GM18868 (cell line): ENCODE measurements at regions not wholly inside any gene's neighbourhood (a gene's known extent, or its start where the extent isn't known, plus 50 kb on each side); places are given as distances from the start of the nearest gene placed in this dataset.

ENCODE experiments used
- ATAC-seq: cut with Tn5 transposase; IDR thresholded peaks from one replicate; pipeline ENCODE4 v1.9.1; 2021; ENCODE audit warnings: mild to moderate bottlenecking, moderate library complexity; ENCODE audit not compliant: unreplicated experiment

DNA sequence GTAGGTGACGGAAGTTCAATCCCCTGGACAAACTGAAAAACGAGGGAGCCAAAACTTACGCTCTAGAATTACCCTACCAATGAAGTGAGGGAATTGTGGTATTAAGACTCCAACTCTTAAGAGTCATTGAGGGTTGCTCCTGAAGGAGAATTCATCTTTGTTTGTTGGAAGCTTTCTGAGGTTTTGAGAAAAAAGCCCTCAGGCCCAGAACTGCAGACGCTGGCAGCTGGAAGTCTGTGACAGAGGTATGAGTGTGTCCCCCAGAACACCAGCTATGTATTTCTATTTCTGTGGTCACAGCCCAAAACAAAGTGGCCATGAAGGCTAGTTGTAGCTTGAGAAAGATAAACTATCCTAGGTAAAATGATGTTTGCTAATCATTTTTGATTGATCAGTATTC lies 438.8 kb upstream of the B3GALT2 start:
- no peak for ATAC-seq

DNA sequence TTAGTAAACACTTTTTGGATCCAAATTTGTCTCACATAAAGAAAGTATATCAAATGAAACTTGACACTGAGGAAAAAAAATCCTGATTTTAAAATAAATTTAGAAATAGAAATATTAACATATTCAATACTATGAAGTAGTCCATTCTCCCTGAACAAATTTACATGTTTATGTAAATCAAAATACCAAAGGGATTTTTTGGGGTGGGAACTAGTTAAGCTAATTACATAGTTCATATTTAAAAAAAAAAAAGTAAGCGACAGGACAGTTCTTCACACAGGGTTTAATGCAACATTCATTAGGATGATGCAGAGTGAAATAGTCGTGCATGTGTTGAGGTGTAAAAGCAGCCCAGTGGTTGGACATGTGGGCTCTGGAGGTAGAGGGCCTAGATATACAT lies 433.5 kb upstream of the B3GALT2 start:
- ATAC-seq, result no peak

- ATAC-seq, result peak; percentile 89
Measured at GRCh38 chr1:193614817-193615216, 428.4 kb upstream of the B3GALT2 start.

DNA sequence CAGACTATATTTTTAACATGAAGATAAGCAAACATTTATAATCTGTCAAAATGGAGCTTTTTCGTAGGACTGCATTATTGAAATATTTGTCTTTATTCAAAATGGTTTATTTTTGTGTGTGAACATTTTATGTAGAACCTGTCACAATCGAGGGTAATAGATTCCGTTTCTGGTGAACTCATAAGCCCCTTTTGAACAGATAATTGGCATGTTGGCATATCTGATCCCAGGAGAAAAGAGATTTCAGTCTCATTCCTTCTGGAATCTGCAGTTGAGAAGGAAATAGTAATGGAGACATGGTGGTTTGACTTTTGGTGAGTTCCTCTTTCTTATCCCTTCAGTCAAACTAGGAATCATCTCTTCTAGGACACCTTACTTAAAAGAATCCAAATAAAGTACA lies 427.9 kb upstream of the B3GALT2 start:
- no peak for ATAC-seq

DNA sequence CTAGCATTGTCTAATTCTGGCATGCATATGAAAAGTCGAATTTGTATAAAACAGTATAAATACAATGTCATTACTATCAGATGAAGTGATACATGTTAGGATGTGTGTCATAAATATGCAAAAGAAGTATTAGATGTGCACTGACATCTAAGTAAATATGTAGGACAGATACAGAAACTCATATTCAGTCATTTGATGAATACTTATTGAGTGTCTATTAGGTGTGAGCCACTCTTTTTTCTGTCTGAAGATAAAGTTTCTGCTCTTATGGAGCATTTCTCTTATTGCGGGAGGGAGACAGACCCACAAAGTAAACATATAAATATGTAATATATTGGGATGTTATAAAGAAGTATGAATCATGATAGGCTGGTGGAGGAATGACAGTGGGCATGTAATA lies 426.6 kb upstream of the B3GALT2 start:
- no peak for ATAC-seq

GRCh38 chr1:193609592-193609991 lies 423.2 kb upstream of the B3GALT2 start:
- no peak for ATAC-seq

DNA sequence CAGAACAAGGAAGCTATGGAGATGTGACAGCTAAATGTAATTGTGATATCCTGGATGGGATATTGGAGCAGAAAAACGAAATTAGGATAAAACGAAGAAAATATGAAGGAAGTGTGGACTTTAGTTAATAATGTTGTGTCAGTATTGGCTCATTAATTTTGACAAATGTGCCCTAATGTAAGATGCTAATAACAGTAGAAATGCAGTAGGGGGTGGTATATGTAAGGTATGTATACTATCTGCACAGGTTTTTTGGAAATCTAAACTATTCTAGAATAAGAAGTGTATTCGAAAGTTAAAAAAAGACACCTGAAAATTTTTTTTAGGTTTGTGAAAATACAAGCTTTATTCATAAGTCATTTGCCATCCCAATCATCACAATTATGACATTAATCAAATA lies 421.4 kb upstream of the B3GALT2 start:
- ATAC-seq, result no peak

DNA sequence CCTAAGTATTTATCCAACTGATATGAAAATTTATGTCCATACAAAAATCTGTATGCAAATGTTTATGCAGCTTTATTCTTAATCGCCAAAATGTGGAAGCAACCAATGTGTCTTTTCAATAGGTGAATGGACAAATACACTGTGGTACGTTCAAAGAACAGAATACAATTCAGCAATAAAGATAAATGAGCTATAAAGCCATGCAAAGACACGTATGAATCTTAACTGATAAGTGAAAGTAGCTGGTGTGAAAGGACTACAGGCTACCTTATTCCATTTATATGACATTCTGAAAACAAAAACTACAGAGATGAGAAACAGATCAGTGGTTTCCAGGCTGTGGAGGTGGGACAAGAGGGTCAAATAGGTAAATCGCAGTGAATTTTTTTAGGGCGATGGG lies 419.6 kb upstream of the B3GALT2 start:
- ATAC-seq, result no peak

DNA sequence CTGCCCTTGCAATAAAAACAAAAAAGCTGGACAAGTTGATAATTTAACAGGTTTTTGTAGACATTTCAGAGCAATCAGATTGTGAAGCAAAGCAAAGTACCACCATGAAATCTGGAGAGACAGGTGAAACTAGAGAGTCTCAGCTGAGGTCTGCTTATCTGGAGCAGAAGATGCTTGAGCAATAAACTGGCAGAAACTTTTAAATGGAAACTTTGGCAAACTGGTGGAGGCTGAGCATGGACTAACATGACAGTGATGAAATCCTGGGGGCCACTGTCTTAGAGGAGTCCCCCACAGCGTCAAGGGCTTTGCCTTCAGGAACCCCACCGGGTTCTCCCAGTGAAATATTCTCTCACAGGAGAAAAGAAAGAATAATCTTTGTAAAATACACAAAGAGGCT lies 416.3 kb upstream of the B3GALT2 start:
- ATAC-seq, result no peak

DNA sequence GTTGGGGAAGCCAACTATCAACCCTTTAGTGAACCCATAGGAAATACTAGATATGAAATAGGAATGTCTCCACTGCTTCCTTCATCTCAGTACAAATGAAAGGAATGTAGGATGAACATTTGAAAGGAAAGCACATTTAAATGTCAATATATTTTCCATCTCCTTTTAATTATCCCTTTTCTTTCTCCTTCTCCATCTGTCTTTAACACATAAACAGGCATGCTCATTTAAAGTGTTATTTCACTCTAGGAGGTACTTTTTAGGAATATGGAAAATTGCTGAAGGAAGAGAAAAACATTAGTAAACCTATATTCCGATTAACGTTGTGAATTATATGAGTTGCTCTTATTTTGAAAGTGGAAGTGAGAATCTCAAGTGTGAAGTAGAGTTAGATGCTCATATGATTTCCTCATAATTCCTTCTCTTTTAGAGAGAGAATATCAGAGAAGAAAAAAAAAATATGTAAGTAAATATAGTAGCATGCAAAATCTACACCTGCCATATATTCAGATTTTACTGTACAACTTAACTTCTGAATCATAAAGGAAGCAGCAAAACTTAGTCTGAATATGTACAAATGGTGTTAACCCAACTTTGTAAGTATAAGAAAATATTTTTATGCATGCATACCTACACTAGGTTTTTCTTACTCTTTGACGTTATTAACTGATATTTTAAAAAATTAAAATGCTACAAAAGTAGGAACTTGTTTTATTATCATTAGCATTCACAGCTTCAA lies 406.9 kb upstream of the B3GALT2 start:
- ATAC-seq, result no peak

GRCh38 chr1:193592317-193592716 lies 405.9 kb upstream of the B3GALT2 start:
- ATAC-seq, result no peak

- ATAC-seq, result no peak
Measured at GRCh38 chr1:193590102-193590501, 403.7 kb upstream of the B3GALT2 start.

GRCh38 chr1:193589597-193590040 lies 403.2 kb upstream of the B3GALT2 start:
- ATAC-seq, result no peak

DNA sequence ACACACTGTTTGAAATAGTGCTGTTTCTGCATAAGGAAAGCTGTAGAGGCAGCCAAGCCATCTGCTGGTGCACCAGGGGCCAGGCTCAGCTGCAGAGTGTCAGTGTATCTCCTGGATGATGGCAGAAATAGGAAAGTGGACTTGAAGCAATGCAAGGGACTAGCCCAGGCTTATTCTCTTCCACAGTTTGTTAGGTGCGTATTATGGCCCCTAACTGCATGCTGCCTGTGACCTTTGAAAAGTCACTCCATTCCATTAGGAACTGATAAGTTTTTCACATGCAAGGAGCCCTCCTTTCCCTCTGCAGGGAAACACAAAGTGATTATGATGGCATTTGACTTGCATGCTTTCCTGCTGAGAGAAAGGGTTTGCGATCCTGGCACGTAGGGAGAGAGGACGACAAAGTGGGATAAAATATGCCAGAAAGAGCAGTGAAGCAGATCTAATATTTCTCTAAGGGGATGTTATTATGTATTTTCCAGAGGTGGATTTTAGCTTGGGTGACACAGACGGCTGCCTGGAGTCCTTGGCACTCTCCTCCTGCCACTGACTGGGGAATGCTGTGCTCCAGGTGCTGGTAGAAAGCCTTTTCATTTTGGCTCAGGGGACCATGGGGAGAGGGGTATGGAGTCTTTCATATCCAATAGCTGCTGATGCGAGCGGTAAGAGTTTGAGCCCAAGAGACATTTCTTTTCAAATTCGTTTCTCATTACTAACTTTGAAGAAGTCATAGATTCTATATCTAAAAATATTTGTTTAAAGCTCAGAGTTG lies 402.1 kb upstream of the B3GALT2 start:
- ATAC-seq, result no peak

DNA sequence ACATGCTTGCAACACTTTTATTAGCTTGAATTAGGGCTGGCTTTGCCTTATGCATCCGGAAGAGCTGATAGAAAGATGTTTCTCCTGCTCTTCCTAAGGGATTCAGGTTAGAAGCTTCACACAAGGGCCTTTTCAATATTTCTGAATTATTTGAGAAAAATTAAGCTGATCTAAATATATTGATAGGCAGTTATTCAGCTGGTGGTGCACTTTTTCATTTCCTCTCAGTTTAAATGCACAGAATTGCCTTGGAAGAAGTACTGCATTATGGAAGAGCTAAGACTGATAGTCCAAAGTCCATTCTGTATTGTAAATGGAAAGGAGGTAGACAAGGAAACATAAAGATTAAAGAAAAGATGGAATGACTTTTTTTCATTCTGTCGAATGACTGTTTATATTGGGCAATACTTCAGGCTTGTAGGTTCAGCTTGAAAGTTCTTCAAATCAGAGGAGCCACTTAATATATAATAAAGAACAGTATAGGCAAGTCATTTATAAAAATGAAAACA lies 398.4 kb upstream of the B3GALT2 start:
- no peak for ATAC-seq

DNA sequence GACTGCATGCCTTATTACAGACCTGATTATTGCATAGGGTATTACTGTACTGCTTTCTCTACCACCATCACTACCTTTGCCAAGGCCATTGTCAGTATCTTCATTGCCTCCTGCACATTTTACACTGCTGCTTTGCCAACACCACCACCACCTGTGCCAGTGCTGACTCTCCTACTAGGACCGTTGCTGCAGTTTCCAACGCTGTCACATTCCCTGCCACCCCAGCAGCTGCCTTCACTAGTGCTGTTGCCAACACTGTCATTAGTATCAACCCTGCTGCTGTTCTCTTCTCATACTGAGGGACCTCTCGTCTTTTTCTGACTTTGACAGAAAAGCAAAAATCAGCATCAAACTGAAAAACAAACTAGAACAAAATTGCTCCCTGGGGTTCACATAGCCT lies 394.9 kb upstream of the B3GALT2 start:
- ATAC-seq, result no peak

- no peak for ATAC-seq
Measured at GRCh38 chr1:193580419-193580818, 394.0 kb upstream of the B3GALT2 start.

DNA sequence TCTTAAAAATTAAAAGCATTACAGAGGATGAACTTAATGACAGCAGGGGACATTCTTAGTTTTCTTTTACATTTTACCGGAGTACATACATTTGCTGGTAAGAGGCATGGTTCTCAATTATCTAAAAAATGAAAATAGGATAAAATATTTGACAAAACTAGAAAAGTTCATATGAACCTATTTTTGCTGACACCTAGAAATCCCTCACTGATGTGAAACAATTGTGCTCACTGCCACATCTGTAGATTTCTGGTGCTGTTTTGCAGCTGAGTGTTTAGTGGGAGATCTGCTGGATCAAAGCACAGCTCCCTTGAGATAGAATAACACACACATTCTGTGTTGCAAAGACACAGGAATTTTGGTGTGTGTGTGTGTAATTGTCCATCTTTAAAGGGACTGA lies 392.9 kb upstream of the B3GALT2 start:
- ATAC-seq, result no peak

- no peak for ATAC-seq
Measured at GRCh38 chr1:193574913-193575312, 388.5 kb upstream of the B3GALT2 start.

DNA sequence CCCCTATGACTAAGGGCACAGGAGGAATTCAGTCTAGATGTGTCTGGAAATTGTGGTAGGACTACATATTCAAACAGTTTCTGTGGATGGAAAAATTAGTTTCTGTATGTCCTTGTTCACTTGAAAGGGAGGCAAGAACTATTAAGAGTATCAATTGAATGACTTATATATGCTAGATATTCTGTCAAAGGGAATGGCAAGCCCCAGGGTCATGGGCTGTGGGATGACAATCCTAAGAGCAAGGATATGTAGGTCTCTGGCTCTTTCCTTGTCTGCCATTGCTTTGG lies 383.5 kb upstream of the B3GALT2 start:
- no peak for ATAC-seq

DNA sequence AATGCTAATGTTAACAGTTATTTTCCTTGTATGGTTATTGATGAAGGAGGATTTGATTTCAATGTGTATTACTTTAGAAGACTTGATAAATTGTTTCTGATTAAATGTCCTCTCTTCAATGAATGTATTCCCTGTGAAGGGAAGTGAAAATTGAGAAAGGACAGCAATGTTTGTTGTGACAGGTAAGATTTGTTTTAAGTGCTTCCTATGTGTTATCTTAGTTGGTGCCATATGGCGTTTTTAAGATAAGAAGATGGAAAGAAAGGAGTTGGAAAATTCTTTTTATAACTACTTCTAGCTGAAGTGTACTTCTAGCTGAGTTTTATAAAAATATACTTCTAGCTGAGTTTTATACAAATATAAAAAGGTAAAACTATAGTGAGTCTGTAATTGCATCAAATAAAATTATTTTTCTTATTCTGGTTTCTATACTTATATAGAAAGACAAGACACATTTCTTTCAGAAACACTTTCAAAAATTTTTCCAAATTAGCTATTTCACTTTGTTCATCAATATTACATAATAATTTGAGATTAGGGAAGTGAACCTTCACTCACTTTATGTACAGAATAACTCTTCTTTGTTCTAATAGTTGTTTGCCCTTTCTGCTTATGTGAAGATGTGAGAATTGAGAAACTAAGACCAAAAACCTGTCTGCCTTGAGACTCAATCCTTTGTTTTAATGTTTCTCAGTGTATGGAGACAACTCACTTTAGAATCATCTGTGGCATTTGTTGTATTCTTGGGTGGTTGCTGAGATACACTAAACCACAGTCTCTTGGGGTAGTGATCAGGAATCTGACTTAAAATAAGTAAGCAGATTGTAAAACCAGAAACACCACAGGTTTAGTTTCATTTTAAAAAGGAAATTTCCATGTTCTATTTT lies 382.9 kb upstream of the B3GALT2 start:
- ATAC-seq, result no peak
